Kidney (tissue), 13 donors: ENCODE measurements at regions not wholly inside any gene's neighbourhood (a gene's known extent, or its start where the extent isn't known, plus 50 kb on each side); places are given as distances from the start of the nearest gene placed in this dataset.
A peak's percentile ranks its signal among the peaks of the same experiment; 100 is the strongest.

Experiments used
- DNase-seq, 5 donors: peaks; one replicate each; pipeline ENCODE4 v3.0.0-alpha.2; 2013 to 2020
- FAIRE-seq: peaks from 2 replicates; lab custom pipeline; 2012; peaks lifted over from hg19 to GRCh38; lab: Jason Lieb, UNC
- H3K27ac ChIP-seq, 2 donors: one replicate each; pipeline ENCODE4 v1.7.0; 2013; ENCODE audit warnings: low read depth in 2 of 2, low read length in 2 of 2, inconsistent platforms in 1 of 2
- H3K27me3 ChIP-seq: one replicate; pipeline ENCODE4 v1.7.1; 2013; ENCODE audit warnings: low read length, inconsistent platforms; ENCODE audit not compliant: control insufficient read depth, insufficient read depth
- H3K36me3 ChIP-seq, 3 donors: one replicate each; pipeline versions ENCODE4 v1.7.0 to v1.7.1; 2013; ENCODE audit warnings: low read length in 3 of 3, control low read depth in 1 of 3, inconsistent platforms in 1 of 3; ENCODE audit not compliant: insufficient read depth in 3 of 3, control insufficient read depth in 2 of 3
- H3K4me1 ChIP-seq, 3 donors: one replicate each; pipeline versions ENCODE4 v1.7.0 to v1.7.1; 2013; ENCODE audit warnings: low read length in 3 of 3, inconsistent platforms in 1 of 3, low read depth in 1 of 3; ENCODE audit not compliant: control insufficient read depth in 2 of 3, insufficient read depth in 2 of 3
- H3K4me3 ChIP-seq, 3 donors: one replicate each; pipeline versions ENCODE4 v1.7.0 to v1.8.1; 2013; ENCODE audit warnings: low read length in 3 of 3, control low read depth in 1 of 3, inconsistent platforms in 1 of 3
- H3K9ac ChIP-seq, 3 donors: one replicate each; pipeline versions ENCODE4 v1.7.0 to v1.7.1; 2013; ENCODE audit warnings: low read length in 3 of 3, control low read depth in 1 of 3, inconsistent platforms in 1 of 3
- H3K9me3 ChIP-seq, 3 donors: one replicate each; pipeline versions ENCODE4 v1.7.0 to v1.7.1; 2013; ENCODE audit warnings: low read length in 3 of 3, control low read depth in 1 of 3, inconsistent platforms in 1 of 3; ENCODE audit not compliant: control insufficient read depth in 2 of 3, insufficient read depth in 1 of 3
- CTCF ChIP-seq: IDR thresholded peaks from 3 replicates; pipeline ENCODE4 v1.5.1; 2012; ENCODE audit warnings: mild to moderate bottlenecking, moderate library complexity, borderline replicate concordance; ENCODE audit not compliant: insufficient read depth; ENCODE audit errors: extremely low read depth
- intact Hi-C: fragments of 100-400 bp; cut with DNase I; formaldehyde crosslinking; loops from one replicate; pipeline ENCODE4 v1.11.1; 2022
- donor health status: control.
- donor health status: control.
- donor health status: control.
- donor health status: control.
- donor health status: control.
- donor health status: DM: yes; HTN: yes; CAD: no.
- donor health status: Normal renal cell carcinoma (clear cell type).

GRCh38 chr13:34145061-34145460, 327.1 kb downstream of the RFC3 start:
- no peak for TF ChIP-seq CTCF
- Histone ChIP-seq H3K9ac (no peak overlapping the region), H3K4me1 (no peaks in the 10 kb centered on the region), H3K27me3 (no peaks in the 10 kb centered on the region), H3K27ac (no peak overlapping the region), H3K9me3 (no peaks in the 10 kb centered on the region), H3K36me3 (no peaks in the 10 kb centered on the region), H3K4me3 (no peak overlapping the region)
- FAIRE-seq (no peak), DNase-seq (no peak)
- intact Hi-C loops, result no loop called here

DNA sequence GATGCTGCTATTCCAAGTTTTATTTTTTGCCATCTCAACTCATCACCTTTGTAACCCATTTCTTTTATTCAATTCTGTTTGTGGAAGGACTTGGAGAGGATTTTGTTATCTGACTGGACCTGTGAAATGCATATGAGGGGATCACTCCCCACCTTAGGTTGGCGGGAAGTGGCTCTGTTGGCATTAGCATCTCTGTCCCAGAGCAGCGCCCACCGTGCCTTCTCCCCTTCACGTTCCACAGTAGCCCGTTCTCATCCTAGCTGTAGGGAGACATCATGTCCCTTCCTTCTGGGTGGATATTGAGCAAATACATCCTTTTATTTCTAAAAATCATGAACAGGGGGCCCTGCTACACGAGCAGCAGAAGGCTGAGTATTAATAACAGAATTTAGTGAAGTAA, 330.4 kb downstream of the RFC3 start:
- FAIRE-seq, result no peak

GRCh38 chr13:34151885-34152284, 333.9 kb downstream of the RFC3 start:
- intact Hi-C loops, result no loop called here
- H3K9me3 ChIP-seq, result no peaks in the 10 kb centered on the region
- H3K4me1 ChIP-seq, result no peaks in the 10 kb centered on the region
- H3K4me3 ChIP-seq, result no peak overlapping the region
- no peaks in the 10 kb centered on the region for H3K27me3 ChIP-seq
- no peak overlapping the region for H3K9ac ChIP-seq
- no peaks in the 10 kb centered on the region for H3K36me3 ChIP-seq
- FAIRE-seq (no peak), DNase-seq (peak in 1 of 5 donors; percentile 26)
- no peak overlapping the region for H3K27ac ChIP-seq
- TF ChIP-seq CTCF, result no peak

More for the DNA sequence above, 330.4 kb downstream of the RFC3 start:
- H3K36me3 ChIP-seq, result no peaks in the 10 kb centered on the region
- intact Hi-C loops, result no loop called here
- no peak for DNase-seq
- H3K9me3 ChIP-seq, result no peaks in the 10 kb centered on the region
- H3K4me1 ChIP-seq, result no peaks in the 10 kb centered on the region
- H3K27ac ChIP-seq, result no peak overlapping the region
- H3K27me3 ChIP-seq, result no peaks in the 10 kb centered on the region
- no peak for TF ChIP-seq CTCF
- no peak overlapping the region for H3K9ac ChIP-seq
- H3K4me3 ChIP-seq, result no peak overlapping the region

DNA sequence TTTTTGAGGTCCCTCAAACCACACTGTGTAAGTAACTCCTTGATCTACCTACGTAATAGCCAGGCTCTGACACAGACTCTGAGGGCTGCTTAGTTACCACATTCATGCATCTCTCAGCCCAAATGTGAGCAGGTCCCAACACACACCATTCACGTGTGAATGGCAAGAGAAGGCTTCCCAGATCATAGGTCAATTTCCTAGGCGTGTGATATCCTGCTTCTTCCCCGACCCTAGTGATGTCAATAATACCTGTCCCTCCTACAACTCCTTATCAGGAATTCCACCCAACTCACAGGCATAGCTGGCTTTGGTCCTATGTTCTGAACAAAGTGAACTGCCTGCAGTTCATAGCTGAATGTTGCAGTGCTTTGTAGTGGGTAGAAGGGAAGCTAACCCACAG, 334.5 kb downstream of the RFC3 start:
- Histone ChIP-seq H3K36me3 (no peaks in the 10 kb centered on the region), H3K4me3 (no peak overlapping the region), H3K9ac (no peak overlapping the region), H3K9me3 (no peaks in the 10 kb centered on the region), H3K27me3 (no peaks in the 10 kb centered on the region), H3K27ac (peak overlapping the region in 1 of 2 donors; percentile 34), H3K4me1 (peaks cover 0 to under 1% (median 0%) of the 10 kb centered on the region in 3 donors)
- intact Hi-C loops, result no loop called here
- DNase-seq (no peak), FAIRE-seq (no peak)
- TF ChIP-seq CTCF, result no peak
